GM12873 (cell line): ENCODE measurements at regions not wholly inside any gene's neighbourhood (a gene's known extent, or its start where the extent isn't known, plus 50 kb on each side); places are given as distances from the start of the nearest gene placed in this dataset.

ENCODE experiments used
- TF ChIP-seq, protein P1 (sequence below): IDR thresholded peaks from 2 replicates; pipeline ENCODE4 v1.5.1; 2012; ENCODE audit warnings: low read depth, mild to moderate bottlenecking, moderate library complexity, low read length, control low read depth; ENCODE audit not compliant: insufficient read depth; ENCODE audit errors: missing control alignments

DNA sequence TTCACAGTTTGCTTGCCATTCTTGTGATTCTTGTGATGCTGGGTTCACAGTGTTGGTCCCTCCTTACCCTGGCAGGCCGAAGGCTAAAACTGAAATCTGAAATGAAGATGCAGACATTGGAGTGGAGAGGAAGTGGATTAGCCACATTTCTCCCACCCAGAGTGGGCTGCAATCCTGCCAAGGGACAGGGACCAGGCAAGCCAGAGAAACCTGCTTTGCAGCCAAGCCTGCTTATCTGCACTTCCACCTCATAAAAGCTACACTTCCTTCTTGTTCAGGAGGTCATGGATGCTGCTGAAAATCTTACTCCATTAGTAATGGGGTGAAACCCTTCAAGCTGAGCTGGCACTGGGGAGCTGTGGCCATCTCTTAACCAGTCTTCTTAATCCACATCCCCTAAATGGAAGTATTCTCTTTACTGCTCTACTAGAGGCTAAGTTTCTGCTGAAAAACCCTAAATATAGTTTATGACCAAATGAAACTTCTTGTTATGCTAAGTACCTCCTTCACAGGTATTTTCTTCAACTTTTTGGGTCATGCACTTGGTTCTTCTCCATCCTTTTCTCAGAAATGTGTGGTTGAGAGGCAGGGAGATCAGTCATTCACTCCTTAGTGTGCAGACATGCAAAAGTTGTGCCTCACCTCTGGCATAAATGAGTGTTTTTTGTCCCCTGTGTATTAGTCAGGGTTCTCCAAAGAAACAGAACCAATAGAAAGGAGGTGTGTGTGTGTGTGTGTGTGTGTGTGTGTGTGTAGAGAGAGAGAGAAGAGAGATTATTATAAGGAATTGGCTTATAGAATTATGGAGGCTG is 133.9 kb upstream of the BMAL1 start:
- TF ChIP-seq, protein P1, sequence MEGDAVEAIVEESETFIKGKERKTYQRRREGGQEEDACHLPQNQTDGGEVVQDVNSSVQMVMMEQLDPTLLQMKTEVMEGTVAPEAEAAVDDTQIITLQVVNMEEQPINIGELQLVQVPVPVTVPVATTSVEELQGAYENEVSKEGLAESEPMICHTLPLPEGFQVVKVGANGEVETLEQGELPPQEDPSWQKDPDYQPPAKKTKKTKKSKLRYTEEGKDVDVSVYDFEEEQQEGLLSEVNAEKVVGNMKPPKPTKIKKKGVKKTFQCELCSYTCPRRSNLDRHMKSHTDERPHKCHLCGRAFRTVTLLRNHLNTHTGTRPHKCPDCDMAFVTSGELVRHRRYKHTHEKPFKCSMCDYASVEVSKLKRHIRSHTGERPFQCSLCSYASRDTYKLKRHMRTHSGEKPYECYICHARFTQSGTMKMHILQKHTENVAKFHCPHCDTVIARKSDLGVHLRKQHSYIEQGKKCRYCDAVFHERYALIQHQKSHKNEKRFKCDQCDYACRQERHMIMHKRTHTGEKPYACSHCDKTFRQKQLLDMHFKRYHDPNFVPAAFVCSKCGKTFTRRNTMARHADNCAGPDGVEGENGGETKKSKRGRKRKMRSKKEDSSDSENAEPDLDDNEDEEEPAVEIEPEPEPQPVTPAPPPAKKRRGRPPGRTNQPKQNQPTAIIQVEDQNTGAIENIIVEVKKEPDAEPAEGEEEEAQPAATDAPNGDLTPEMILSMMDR, result no peak

DNA sequence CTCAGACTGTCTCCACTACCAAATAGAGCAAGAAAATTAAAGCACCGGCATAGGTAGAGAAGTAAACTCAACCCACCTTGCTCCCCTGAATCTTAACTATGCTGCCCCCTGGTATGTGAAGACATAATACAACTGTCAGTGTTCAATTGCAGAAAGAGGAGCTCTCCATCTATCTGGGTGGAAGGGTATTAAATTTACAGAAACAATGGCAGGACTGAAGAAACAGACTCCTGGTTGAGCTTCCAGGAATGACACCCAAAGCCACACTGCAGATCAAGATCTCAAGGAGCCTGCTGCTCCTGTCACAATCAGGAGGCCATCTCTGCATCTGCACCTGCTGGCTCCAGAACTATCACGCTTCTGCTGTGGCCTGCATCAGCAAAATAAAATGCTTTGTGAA is 132.1 kb upstream of the BMAL1 start:
- TF ChIP-seq, protein P1, result no peak

DNA sequence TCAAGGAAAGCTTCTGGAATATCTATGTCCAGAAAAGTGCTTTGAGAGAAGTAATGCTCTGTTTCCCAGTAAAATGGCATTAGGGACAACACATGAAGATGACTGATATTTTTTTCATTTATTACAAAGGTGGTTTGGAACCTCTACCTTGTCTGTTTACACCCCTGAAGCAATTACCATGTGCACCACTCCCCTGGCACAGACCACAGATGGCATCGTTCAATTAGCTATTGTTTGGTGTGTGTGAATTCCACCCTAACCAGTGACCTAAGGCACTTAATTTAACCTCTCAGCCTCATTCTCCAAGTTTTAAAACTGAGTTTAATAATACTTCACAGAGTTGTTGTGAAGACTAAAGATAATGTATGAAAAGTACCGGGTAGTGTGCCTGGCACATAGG is 127.6 kb upstream of the BMAL1 start:
- TF ChIP-seq, protein P1, result no peak

DNA sequence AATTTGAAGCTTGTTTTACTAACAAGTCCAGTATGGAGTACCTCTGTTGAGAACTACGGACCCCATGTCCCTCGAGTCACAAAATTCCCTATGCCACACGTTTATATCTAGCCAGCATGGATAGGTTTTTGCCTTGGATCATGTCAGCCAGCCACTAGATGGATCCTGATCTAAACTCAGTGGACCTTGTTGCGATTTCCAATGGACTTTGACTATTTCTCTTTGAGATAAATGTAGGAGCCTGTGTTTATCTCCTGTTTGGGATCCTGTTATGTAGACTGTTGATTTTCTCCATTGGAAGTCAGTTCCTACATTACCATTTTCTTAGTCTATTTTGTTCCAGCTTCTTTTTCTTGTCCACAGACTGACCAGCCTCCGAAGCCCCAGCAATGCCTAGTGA is 127.1 kb upstream of the BMAL1 start:
- TF ChIP-seq, protein P1, result no peak

DNA sequence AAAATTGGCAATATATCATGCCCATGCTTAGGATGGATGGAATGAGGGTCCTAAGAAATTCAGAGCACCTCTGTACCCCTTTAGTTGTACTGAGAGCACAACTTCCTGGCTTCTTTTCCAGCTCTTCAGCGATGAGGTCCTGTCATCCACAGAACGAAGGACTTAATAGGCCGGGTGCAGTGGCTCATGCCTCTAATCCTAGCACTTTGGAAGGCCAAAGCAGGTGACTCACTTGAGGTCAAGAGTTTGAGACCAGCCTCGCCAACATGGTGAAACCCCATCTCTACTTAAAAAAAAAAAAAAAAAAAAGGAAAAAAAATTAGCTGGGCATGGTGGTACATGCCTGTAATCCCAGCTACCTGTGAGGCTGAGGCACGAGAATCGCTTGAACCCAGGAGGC is 125.3 kb upstream of the BMAL1 start:
- TF ChIP-seq, protein P1, result no peak

DNA sequence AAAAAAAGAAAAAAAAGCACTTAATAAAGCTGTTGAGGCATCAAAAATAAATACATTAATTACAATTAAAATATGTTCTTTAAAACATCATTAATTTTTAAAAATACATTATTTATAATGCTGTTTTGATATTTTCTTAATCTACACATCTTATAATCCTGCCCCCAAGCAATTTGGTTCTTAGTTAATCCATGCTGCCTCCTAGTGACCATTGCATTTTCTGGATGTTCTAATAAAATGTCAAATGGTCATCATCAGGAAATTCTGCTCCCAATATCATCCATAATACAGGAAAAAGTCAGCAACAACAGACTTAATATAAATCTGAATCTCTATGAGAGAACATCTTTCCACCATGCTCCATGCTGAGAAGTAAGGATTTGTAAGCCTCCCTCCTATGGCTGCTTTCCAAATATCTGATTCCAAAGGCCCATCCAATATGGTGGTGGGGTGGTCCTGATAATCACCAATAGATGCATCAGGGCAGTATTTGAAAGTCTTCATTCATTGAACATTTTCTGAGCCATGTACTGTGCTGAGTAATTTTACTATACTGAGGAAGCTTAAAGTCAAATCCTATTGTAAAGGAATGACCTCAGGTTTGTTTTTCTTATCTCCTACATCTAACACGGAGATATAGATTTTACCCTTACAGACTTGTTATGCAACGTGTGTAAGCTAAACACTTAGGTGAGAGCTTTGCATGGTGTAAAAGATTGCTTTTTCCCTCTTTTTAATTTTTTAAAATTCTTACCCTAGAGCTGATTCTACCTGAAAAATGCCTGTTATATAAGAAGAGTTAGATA is 124.7 kb upstream of the BMAL1 start:
- TF ChIP-seq, protein P1, result no peak

DNA sequence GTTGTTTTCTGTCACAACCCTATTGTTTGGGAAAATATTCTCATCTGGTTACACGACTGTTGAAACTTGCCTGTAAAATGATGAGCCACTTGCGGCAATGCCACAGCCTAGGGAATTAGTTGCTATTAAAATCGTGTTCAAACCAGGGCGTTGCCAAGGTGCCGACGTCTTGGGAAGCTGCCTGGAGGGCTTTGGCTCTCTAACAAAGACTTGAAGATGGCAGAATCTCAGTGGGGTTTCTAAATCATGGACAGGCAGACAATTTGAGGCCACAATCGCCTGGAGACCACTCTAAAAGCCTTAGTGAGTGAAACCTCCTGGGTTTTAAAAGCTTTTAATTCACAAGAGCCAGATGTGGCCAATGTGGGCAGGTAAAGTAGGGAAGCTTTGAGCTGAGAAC is 117.2 kb upstream of the BMAL1 start:
- TF ChIP-seq, protein P1, result no peak
